HEK293T (cell line): ENCODE measurements at regions not wholly inside any gene's neighbourhood (a gene's known extent, or its start where the extent isn't known, plus 50 kb on each side); places are given as distances from the start of the nearest gene placed in this dataset.

Experiments used
- ARNT ChIP-seq: fragments of 450-650 bp; IDR thresholded peaks from 2 replicates; pipeline ENCODE4 v1.6.1; 2017; ENCODE audit warnings: mild to moderate bottlenecking
- BHLHE40 ChIP-seq: fragments of 450-650 bp; IDR thresholded peaks from 2 replicates; pipeline ENCODE4 v1.6.1; 2016; ENCODE audit warnings: mild to moderate bottlenecking, moderate library complexity, borderline replicate concordance
- CTBP1 ChIP-seq: fragments of 450-650 bp; IDR thresholded peaks from 2 replicates; pipeline ENCODE4 v1.6.1; 2016; ENCODE audit warnings: borderline replicate concordance
- ELF4 ChIP-seq: fragments of 450-650 bp; IDR thresholded peaks from 2 replicates; pipeline ENCODE4 v1.6.1; 2017; ENCODE audit warnings: antibody characterized with exemption
- FOXK2 ChIP-seq: fragments of 450-650 bp; IDR thresholded peaks from 2 replicates; pipeline ENCODE4 v1.6.1; 2016; ENCODE audit warnings: mild to moderate bottlenecking
- HDGF ChIP-seq: fragments of 450-650 bp; IDR thresholded peaks from 2 replicates; pipeline ENCODE4 v1.6.1; 2017; ENCODE audit warnings: antibody characterized with exemption, borderline replicate concordance
- L3MBTL2 ChIP-seq: fragments of 450-650 bp; conservative IDR thresholded peaks from 2 replicates; pipeline ENCODE4 v1.6.1; 2016; ENCODE audit warnings: mild to moderate bottlenecking
- LEF1 ChIP-seq: fragments of 450-650 bp; IDR thresholded peaks from 2 replicates; pipeline ENCODE4 v1.6.1; 2017; ENCODE audit warnings: mild to moderate bottlenecking, borderline replicate concordance
- PKNOX1 ChIP-seq: fragments of 450-650 bp; IDR thresholded peaks from 2 replicates; pipeline ENCODE4 v1.6.1; 2016
- SP1 ChIP-seq: fragments of 450-650 bp; IDR thresholded peaks from 2 replicates; pipeline ENCODE4 v1.6.1; 2017
- SUZ12 ChIP-seq: fragments of 450-650 bp; IDR thresholded peaks from 2 replicates; pipeline ENCODE4 v1.6.1; 2016; ENCODE audit warnings: mild to moderate bottlenecking
- TARDBP ChIP-seq: fragments of 450-650 bp; IDR thresholded peaks from 2 replicates; pipeline ENCODE4 v1.6.1; 2016
- ZNF384 ChIP-seq: fragments of 450-650 bp; IDR thresholded peaks from 2 replicates; pipeline ENCODE4 v1.6.1; 2016

DNA sequence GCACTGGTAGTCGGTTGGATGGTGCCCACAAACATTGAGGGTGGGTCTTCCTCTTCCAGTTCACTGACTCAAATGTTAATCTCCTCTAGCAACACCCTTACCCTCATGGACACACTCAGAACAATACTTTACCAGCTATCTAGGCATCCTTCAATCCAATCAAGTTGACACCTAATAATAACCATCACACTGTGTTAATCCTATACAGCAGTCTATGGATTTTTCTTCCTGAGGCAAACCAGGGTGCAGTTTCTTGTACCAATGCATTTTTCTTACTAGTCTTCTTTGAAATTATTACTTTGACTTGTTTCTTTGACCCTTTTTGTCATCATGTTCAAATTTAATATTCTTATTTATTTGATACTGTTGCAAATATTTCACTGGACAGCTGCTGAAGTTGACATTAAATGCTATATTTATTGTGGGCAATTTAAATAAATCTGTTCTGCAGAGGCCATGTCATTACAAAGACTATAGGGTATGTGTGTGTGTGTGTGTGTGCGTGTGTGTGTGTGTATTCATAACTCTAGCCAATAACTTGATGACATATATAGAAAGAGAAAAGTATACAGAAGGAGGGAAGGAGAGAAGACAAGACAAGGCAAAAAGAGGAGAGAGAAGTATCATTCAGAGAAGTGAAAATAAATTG lies 884.8 kb upstream of the NEGR1 start:
- TF ChIP-seq TARDBP (no peak), SUZ12 (no peak), ELF4 (no peak), PKNOX1 (no peak), SP1 (no peak), LEF1 (no peak), L3MBTL2 (no peak), FOXK2 (no peak), HDGF (no peak), BHLHE40 (no peak), ZNF384 (no peak), ARNT (no peak), CTBP1 (no peak)
